Omental fat pad (tissue), 3 donors: ENCODE measurements at regions not wholly inside any gene's neighbourhood (a gene's known extent, or its start where the extent isn't known, plus 50 kb on each side); places are given as distances from the start of the nearest gene placed in this dataset.
"Not testable (repeated sequence)": the region's sequence is repeated elsewhere in the genome, so short reads cannot be mapped to it uniquely, and the experiment has no call there.

ENCODE experiments used
- ATAC-seq: fragments of 150-250 bp; one replicate; pipeline ENCODE4 v1.9.1; 2016; ENCODE audit warnings: mild to moderate bottlenecking, moderate library complexity; ENCODE audit not compliant: low FRiP score
- DNase-seq: peaks from one replicate; pipeline ENCODE4 v3.0.0-alpha.2; 2019; ENCODE audit warnings: low spot score
- CTCF ChIP-seq, 3 donors: fragments of 450-650 bp; IDR thresholded peaks; one replicate each; pipeline ENCODE4 v1.5.1; 2016 to 2017; ENCODE audit warnings: antibody characterized with exemption in 3 of 3, mild to moderate bottlenecking in 3 of 3, moderate library complexity in 2 of 3

- TF ChIP-seq CTCF (IDR thresholded peaks at IDR 0.05): no peak
- ATAC-seq (no peak), DNase-seq (no peak)
Observed at GRCh38 chr1:182331387-182331786, 60.2 kb downstream of the GLUL start.

GRCh38 chr1:182330303-182330702, 61.3 kb downstream of the GLUL start:
- DNase-seq: peak; percentile 45

DNA sequence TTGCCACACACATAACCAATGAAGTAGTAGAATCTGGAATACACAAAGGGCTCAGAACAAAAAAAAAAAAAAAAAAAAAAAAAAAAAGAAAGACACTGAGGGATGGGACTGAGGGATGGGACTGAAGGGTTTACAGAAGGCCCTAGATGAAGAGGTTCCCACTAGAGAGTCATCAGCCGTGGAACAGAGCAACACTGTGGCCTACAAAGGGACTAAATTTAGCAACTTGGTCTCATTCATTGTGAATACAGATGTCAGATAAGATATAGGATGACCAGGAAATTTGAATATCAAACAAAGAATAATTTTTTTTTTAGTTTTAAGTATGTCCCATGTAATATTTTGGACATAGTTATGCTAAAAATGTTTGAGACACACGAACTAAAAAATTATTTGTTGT, 62.1 kb downstream of the GLUL start:
- TF ChIP-seq CTCF (IDR thresholded peaks at IDR 0.05): no peak
- no peak for DNase-seq
- ATAC-seq: no peak

More at GRCh38 chr1:182330303-182330702, 61.3 kb downstream of the GLUL start:
- ATAC-seq: peak; percentile 19
- no peak for TF ChIP-seq CTCF (IDR thresholded peaks at IDR 0.05)

- no peak for ATAC-seq
- no peak for DNase-seq
- TF ChIP-seq CTCF (IDR thresholded peaks at IDR 0.05): no peak
Observed at GRCh38 chr1:182328591-182328990, 63.0 kb downstream of the GLUL start.

GRCh38 chr1:182325339-182325738, 66.3 kb downstream of the GLUL start:
- no peak for ATAC-seq
- TF ChIP-seq CTCF (IDR thresholded peaks at IDR 0.05): no peak
- DNase-seq: no peak

GRCh38 chr1:182321532-182321931, 70.1 kb downstream of the GLUL start:
- DNase-seq, ATAC-seq: not testable (repeated sequence)

GRCh38 chr1:182317611-182318161, 73.9 kb downstream of the GLUL start:
- ATAC-seq (no peak), DNase-seq (no peak)
- TF ChIP-seq CTCF (IDR thresholded peaks at IDR 0.05): no peak

GRCh38 chr1:182316454-182316853, 75.1 kb downstream of the GLUL start:
- not testable (repeated sequence) for DNase-seq

More at GRCh38 chr1:182316454-182316853, 75.1 kb downstream of the GLUL start:
- not testable (repeated sequence) for ATAC-seq
